ENCODE measurements at regions not wholly inside any gene's neighbourhood (a gene's known extent, or its start where the extent isn't known, plus 50 kb on each side); places are given as distances from the start of the nearest gene placed in this dataset.

GRCh38 chr13:68386808-68387207, 1156.7 kb upstream of the PCDH9 start (continued):
- TF ChIP-seq PATZ1 (CRISPR knock-in tag; IDR thresholded peaks at IDR 0.05; ENCODE audit: borderline replicate concordance) (no peak), ZFP3 (CRISPR knock-in tag; IDR thresholded peaks at IDR 0.05) (no peak), ZNF70 (CRISPR knock-in tag; IDR thresholded peaks at IDR 0.05) (no peak), CSRNP3 (CRISPR knock-in tag; IDR thresholded peaks at IDR 0.05) (no peak), PPARA (CRISPR knock-in tag; IDR thresholded peaks at IDR 0.05; ENCODE audit: borderline replicate concordance) (no peak), TSHZ2 (CRISPR knock-in tag; IDR thresholded peaks at IDR 0.05) (no peak)

GRCh38 chr13:68380041-68380973, 1150.2 kb upstream of the PCDH9 start:
- TF ChIP-seq ZNF565 (CRISPR knock-in tag; conservative IDR thresholded peaks at IDR 0.05; ENCODE audit: low read depth) (no peak), BACH2 (CRISPR knock-in tag; IDR thresholded peaks at IDR 0.05; ENCODE audit: borderline replicate concordance) (no peak), ZFP30 (CRISPR knock-in tag; IDR thresholded peaks at IDR 0.05) (no peak), GLIS3 (CRISPR knock-in tag; IDR thresholded peaks at IDR 0.05) (no peak), TOX (CRISPR knock-in tag; IDR thresholded peaks at IDR 0.05; ENCODE audit: borderline replicate concordance) (no peak)
- no peak for ATAC-seq

GRCh38 chr13:68378294-68378693, 1148.2 kb upstream of the PCDH9 start:
- no peak for ATAC-seq
- TF ChIP-seq SNAI2 (CRISPR knock-in tag; IDR thresholded peaks at IDR 0.05) (no peak), OSR1 (CRISPR knock-in tag; IDR thresholded peaks at IDR 0.05) (no peak), ZC3H10 (CRISPR knock-in tag; IDR thresholded peaks at IDR 0.05) (no peak), POU6F1 (CRISPR knock-in tag; IDR thresholded peaks at IDR 0.05; ENCODE audit: borderline replicate concordance, low read depth) (no peak), GLIS3 (CRISPR knock-in tag; IDR thresholded peaks at IDR 0.05) (no peak), CREB5 (CRISPR knock-in tag; IDR thresholded peaks at IDR 0.05; ENCODE audit: low read depth) (no peak), ZFP3 (CRISPR knock-in tag; IDR thresholded peaks at IDR 0.05) (no peak), TOX (CRISPR knock-in tag; IDR thresholded peaks at IDR 0.05; ENCODE audit: borderline replicate concordance) (no peak), CSDC2 (CRISPR knock-in tag; IDR thresholded peaks at IDR 0.05) (no peak), ZNF8 (CRISPR knock-in tag; IDR thresholded peaks at IDR 0.05) (no peak), ARNTL (CRISPR knock-in tag; IDR thresholded peaks at IDR 0.05; ENCODE audit: borderline replicate concordance, low read depth) (no peak), TCF4 (CRISPR knock-in tag; IDR thresholded peaks at IDR 0.05; ENCODE audit: borderline replicate concordance) (no peak), ESRRG (CRISPR knock-in tag; IDR thresholded peaks at IDR 0.05) (no peak), CSRNP3 (CRISPR knock-in tag; IDR thresholded peaks at IDR 0.05) (no peak), RARB (CRISPR knock-in tag; IDR thresholded peaks at IDR 0.05) (no peak), ZNF70 (CRISPR knock-in tag; IDR thresholded peaks at IDR 0.05) (no peak), ZNF565 (CRISPR knock-in tag; conservative IDR thresholded peaks at IDR 0.05; ENCODE audit: low read depth) (no peak), PATZ1 (CRISPR knock-in tag; IDR thresholded peaks at IDR 0.05; ENCODE audit: borderline replicate concordance) (no peak)
